ENCODE measurements at regions not wholly inside any gene's neighbourhood (a gene's known extent, or its start where the extent isn't known, plus 50 kb on each side); places are given as distances from the start of the nearest gene placed in this dataset.
"Not testable (repeated sequence)": the region's sequence is repeated elsewhere in the genome, so short reads cannot be mapped to it uniquely, and the experiment has no call there.

DNA sequence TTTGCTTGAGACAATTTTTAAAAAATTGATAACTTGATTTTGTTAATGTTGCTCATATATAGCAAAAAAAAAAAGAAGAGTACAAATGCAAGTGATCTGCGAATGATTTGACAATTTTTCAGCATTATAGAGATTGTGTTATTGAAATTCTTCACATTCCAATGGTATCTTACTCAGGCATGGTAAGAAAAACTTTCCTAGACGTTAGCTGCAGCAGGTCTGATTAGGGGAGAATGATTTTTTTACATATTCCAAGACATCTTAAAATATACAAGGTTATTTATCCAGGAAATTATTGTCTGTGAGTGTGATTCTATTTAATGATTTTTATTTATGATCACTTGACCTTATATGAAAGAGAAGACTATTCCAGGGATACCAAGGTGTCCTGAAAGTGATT is 361.9 kb downstream of the MAT2B start:
- Histone ChIP-seq H3K27ac (no peak overlapping the region), H3K4me3 (no peak overlapping the region), H3K9me3 (no peaks in the 10 kb centered on the region), H3K4me1 (no peaks in the 10 kb centered on the region), H3K36me3 (no peaks in the 10 kb centered on the region), H3K27me3 (no peaks in the 10 kb centered on the region)
- TF ChIP-seq, protein P1, sequence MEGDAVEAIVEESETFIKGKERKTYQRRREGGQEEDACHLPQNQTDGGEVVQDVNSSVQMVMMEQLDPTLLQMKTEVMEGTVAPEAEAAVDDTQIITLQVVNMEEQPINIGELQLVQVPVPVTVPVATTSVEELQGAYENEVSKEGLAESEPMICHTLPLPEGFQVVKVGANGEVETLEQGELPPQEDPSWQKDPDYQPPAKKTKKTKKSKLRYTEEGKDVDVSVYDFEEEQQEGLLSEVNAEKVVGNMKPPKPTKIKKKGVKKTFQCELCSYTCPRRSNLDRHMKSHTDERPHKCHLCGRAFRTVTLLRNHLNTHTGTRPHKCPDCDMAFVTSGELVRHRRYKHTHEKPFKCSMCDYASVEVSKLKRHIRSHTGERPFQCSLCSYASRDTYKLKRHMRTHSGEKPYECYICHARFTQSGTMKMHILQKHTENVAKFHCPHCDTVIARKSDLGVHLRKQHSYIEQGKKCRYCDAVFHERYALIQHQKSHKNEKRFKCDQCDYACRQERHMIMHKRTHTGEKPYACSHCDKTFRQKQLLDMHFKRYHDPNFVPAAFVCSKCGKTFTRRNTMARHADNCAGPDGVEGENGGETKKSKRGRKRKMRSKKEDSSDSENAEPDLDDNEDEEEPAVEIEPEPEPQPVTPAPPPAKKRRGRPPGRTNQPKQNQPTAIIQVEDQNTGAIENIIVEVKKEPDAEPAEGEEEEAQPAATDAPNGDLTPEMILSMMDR (IDR thresholded peaks at IDR 0.05): no peak
- DNase-seq: no peak
- intact Hi-C loops (cut with DNase I; ENCODE audit: low total_unique reads): no loop called here

DNA sequence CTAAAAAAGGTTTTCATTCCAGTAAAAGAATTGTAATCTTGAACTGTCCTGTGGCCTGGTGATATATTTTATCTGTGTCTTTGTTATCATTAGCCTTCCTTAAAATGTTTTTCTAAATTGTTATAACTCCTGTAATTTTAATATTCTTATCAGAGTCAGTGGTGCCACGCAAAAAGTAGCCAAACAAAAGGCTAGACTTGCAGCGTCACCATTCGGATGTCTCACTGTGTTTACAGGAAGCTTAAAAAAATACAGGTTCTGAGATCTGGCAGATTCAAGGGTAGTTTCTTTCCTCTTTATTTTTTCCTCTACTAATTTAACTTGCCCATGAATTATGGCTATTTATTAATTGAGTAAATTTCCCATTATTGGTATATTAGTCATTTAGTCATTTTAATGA is 362.3 kb downstream of the MAT2B start:
- no peak for DNase-seq
- H3K4me1 ChIP-seq: no peaks in the 10 kb centered on the region
- no peaks in the 10 kb centered on the region for H3K9me3 ChIP-seq
- no peak overlapping the region for H3K27ac ChIP-seq
- H3K36me3 ChIP-seq: no peaks in the 10 kb centered on the region
- H3K27me3 ChIP-seq: no peaks in the 10 kb centered on the region
- TF ChIP-seq, protein P1 (IDR thresholded peaks at IDR 0.05): no peak
- H3K4me3 ChIP-seq: no peak overlapping the region
- intact Hi-C loops (cut with DNase I; ENCODE audit: low total_unique reads): no loop called here

DNA sequence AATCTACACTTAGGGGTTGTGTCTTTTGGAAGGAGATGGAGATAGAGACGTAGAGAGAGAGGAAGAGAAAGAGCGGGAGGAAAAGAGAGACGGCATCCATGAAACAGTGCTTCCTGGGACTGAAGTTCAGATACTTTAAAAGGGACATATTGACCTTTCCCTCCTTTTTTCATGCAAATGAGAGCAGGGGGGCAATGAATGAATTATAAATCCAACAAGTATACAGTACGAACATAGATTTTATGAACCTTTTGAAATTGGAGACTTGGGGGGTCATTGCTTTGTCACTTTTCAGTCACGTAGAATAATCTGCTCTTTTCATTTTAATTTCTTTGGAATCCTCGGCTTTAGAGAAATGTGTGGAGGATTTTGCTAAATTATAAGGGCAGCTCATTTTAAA is 364.2 kb downstream of the MAT2B start:
- Histone ChIP-seq H3K4me1 (no peaks in the 10 kb centered on the region), H3K27ac (no peak overlapping the region), H3K4me3 (no peak overlapping the region), H3K27me3 (no peaks in the 10 kb centered on the region), H3K36me3 (no peaks in the 10 kb centered on the region), H3K9me3 (no peaks in the 10 kb centered on the region)
- no peak for DNase-seq
- intact Hi-C loops (cut with DNase I; ENCODE audit: low total_unique reads): no loop called here
- TF ChIP-seq, protein P1 (IDR thresholded peaks at IDR 0.05): no peak

DNA sequence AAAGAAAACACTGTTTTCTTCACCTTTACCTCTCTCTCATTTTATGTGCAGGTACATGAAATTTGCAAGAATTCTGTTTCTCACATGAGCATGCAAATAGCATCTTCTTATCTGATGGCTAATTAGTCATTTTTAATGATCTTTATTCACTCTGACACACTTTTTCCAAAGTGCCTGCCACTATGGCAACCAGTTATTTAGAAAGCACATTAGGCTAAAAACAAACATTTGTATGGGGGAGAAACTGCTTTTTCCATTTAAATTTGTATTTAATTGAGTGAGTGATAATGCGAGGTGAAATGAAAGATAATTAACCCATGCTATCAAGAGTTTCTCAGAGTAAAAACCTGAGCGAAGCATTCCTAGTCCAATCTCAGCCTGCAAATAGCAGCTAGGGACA is 365.0 kb downstream of the MAT2B start:
- intact Hi-C loops (cut with DNase I; ENCODE audit: low total_unique reads): no loop called here
- H3K9me3 ChIP-seq: no peaks in the 10 kb centered on the region
- H3K4me1 ChIP-seq: no peaks in the 10 kb centered on the region
- TF ChIP-seq, protein P1 (IDR thresholded peaks at IDR 0.05): no peak
- no peaks in the 10 kb centered on the region for H3K36me3 ChIP-seq
- no peak for DNase-seq
- no peak overlapping the region for H3K27ac ChIP-seq
- no peaks in the 10 kb centered on the region for H3K27me3 ChIP-seq
- no peak overlapping the region for H3K4me3 ChIP-seq

DNA sequence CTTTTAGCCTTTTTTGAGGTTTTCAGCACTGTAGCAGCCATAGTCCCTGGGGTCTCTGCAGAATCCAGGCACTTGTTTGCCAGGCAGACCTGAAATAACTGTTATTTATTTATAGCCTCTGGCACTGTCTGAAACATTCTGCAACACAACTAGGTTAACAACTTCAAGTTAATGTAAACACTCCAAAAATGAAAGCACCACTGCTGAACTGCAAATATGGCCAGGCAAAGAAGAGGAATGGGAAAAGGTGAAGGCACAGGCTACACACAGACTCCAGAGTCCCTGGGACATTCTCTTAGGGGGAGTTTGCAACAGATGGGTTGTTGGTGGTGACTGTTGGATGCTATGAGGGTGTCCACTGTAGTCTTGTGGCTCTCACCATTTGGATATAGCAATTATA is 369.0 kb downstream of the MAT2B start:
- intact Hi-C loops (cut with DNase I; ENCODE audit: low total_unique reads): no loop called here
- TF ChIP-seq, protein P1 (IDR thresholded peaks at IDR 0.05): no peak
- Histone ChIP-seq H3K4me3 (no peak overlapping the region), H3K4me1 (no peaks in the 10 kb centered on the region), H3K27ac (no peak overlapping the region), H3K9me3 (no peaks in the 10 kb centered on the region), H3K36me3 (no peaks in the 10 kb centered on the region), H3K27me3 (no peaks in the 10 kb centered on the region)
- DNase-seq: no peak

DNA sequence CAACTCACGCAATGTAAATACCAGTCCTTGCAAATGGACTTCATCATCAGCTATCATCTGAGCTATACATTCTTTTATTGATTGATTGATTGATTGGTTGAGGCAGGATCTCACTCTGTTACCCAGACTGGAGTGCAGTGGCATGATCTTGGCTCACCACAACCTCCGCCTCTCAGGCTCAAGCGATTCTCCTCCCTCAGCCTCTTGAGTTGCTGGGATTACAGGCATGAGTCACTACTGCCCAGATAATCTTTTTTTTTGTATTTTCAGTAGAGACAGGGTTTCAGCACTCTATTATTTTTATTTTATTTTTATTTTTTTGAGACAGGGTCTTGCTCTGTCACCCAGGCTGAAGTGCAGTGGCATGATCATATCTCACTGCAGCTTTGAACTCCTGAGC is 369.5 kb downstream of the MAT2B start:
- H3K4me1 ChIP-seq; H3K36me3 ChIP-seq; H3K4me3 ChIP-seq; intact Hi-C loops (cut with DNase I; ENCODE audit: low total_unique reads); H3K9me3 ChIP-seq; H3K27me3 ChIP-seq; DNase-seq; H3K27ac ChIP-seq: not testable (repeated sequence)

Data from tibial artery (tissue), 4 donors.